HG02798 (cell line): ENCODE measurements at regions not wholly inside any gene's neighbourhood (a gene's known extent, or its start where the extent isn't known, plus 50 kb on each side); places are given as distances from the start of the nearest gene placed in this dataset.
A peak's percentile ranks its signal among the peaks of the same experiment; 100 is the strongest.

ENCODE experiments used
- ATAC-seq: cut with Tn5 transposase; IDR thresholded peaks from one replicate; pipeline ENCODE4 v1.9.1; 2021; ENCODE audit warnings: mild to moderate bottlenecking; ENCODE audit not compliant: unreplicated experiment, poor library complexity

- ATAC-seq, result no peak
These were observed 517.7 kb upstream of the PSMD7 start for GRCh38 chr16:73778887-73779286.

GRCh38 chr16:73775841-73776388, 520.7 kb upstream of the PSMD7 start:
- ATAC-seq, result no peak

GRCh38 chr16:73771196-73772064, 525.2 kb upstream of the PSMD7 start:
- ATAC-seq, result no peak

GRCh38 chr16:73768786-73769203, 527.8 kb upstream of the PSMD7 start:
- no peak for ATAC-seq

- ATAC-seq, result no peak
These were observed 532.3 kb upstream of the PSMD7 start for GRCh38 chr16:73764321-73764720.

GRCh38 chr16:73756289-73757178, 540.1 kb upstream of the PSMD7 start:
- no peak for ATAC-seq

GRCh38 chr16:73753931-73754330, 542.7 kb upstream of the PSMD7 start:
- no peak for ATAC-seq

GRCh38 chr16:73750639-73751038, 546.0 kb upstream of the PSMD7 start:
- ATAC-seq, result no peak

GRCh38 chr16:73747328-73747727, 549.3 kb upstream of the PSMD7 start:
- no peak for ATAC-seq

- no peak for ATAC-seq
These were observed 550.1 kb upstream of the PSMD7 start for GRCh38 chr16:73746554-73746953.

- no peak for ATAC-seq
These were observed 552.7 kb upstream of the PSMD7 start for GRCh38 chr16:73743665-73744496.

GRCh38 chr16:73739049-73739769, 557.4 kb upstream of the PSMD7 start:
- no peak for ATAC-seq

GRCh38 chr16:73738266-73738665, 558.3 kb upstream of the PSMD7 start:
- no peak for ATAC-seq

GRCh38 chr16:73737637-73738036, 559.0 kb upstream of the PSMD7 start:
- ATAC-seq, result no peak

GRCh38 chr16:73735954-73736353, 560.7 kb upstream of the PSMD7 start:
- no peak for ATAC-seq

- peak; percentile 65 for ATAC-seq
These were observed 561.6 kb upstream of the PSMD7 start for GRCh38 chr16:73735018-73735417.

GRCh38 chr16:73732681-73733080, 563.9 kb upstream of the PSMD7 start:
- no peak for ATAC-seq

GRCh38 chr16:73732143-73732542, 564.5 kb upstream of the PSMD7 start:
- ATAC-seq, result no peak

GRCh38 chr16:73730481-73731090, 566.0 kb upstream of the PSMD7 start:
- no peak for ATAC-seq
